ENCODE measurements at regions not wholly inside any gene's neighbourhood (a gene's known extent, or its start where the extent isn't known, plus 50 kb on each side); places are given as distances from the start of the nearest gene placed in this dataset.

DNA sequence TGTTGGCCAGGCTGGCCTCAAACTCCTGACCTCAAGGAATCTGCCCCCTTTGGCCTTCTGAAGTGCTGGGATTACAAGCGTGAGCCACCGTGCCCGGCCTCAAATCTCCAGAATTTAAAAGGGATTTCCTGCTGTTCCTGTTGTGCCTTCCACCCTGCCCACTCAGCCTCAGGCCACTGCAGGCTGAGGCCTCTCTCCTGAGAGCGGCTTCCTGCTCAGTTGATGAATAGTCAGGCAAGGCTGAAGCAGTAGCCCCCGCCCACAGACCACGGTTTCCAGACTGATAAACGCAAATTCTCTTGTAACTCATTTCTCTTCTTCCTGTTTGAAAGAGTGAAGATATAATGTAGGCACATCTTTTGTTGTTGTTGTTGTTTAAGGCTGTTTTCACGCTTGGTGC is 127.0 kb upstream of the PLCXD3 start:
- Mint-ChIP-seq H3K4me3 (no peak overlapping the region), H3K27ac (no peak overlapping the region), H3K4me1 (no peaks in the 10 kb centered on the region), H3K36me3 (ENCODE audit: low read depth) (no peaks in the 10 kb centered on the region), H3K27me3 (no peaks in the 10 kb centered on the region), H3K9me3 (peaks cover 3% of the 10 kb centered on the region)
- POLR2A ChIA-PET = no interaction called here
- TF ChIP-seq, protein P1, sequence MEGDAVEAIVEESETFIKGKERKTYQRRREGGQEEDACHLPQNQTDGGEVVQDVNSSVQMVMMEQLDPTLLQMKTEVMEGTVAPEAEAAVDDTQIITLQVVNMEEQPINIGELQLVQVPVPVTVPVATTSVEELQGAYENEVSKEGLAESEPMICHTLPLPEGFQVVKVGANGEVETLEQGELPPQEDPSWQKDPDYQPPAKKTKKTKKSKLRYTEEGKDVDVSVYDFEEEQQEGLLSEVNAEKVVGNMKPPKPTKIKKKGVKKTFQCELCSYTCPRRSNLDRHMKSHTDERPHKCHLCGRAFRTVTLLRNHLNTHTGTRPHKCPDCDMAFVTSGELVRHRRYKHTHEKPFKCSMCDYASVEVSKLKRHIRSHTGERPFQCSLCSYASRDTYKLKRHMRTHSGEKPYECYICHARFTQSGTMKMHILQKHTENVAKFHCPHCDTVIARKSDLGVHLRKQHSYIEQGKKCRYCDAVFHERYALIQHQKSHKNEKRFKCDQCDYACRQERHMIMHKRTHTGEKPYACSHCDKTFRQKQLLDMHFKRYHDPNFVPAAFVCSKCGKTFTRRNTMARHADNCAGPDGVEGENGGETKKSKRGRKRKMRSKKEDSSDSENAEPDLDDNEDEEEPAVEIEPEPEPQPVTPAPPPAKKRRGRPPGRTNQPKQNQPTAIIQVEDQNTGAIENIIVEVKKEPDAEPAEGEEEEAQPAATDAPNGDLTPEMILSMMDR (IDR thresholded peaks at IDR 0.05) = no peak
- DNase-seq = no peak
- intact Hi-C loops (cut with micrococcal nuclease) = no loop called here
- CTCF ChIA-PET = no interaction called here
- ATAC-seq (ENCODE audit: low read depth) = no peak

DNA sequence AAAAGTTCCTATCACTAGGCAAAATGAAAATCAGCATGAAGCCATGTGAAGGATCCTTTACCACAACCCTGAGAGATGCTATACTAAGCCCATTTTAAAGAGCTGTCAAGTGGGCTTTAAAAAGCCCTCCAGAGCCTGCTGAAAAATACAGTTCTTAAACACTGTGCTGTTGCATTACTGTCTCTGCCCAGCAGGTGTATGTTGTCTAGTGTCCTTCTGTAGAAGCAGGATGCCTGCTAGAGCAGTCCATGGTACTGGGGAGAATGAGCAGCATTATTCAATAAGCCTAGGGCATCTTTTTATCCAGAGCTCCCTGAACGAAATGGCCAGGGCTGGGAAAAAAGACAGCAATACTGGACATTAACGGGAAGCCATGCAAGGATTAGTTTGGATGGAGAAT is 126.2 kb upstream of the PLCXD3 start:
- H3K9me3 Mint-ChIP-seq = no peaks in the 10 kb centered on the region
- no peaks in the 10 kb centered on the region for H3K27me3 Mint-ChIP-seq
- DNase-seq (no peak), ATAC-seq (ENCODE audit: low read depth) (no peak)
- TF ChIP-seq, protein P1 (IDR thresholded peaks at IDR 0.05) = no peak
- no peaks in the 10 kb centered on the region for H3K36me3 Mint-ChIP-seq (ENCODE audit: low read depth)
- ChIA-PET CTCF (no interaction called here), POLR2A (no interaction called here)
- no peak overlapping the region for H3K27ac Mint-ChIP-seq
- no peaks in the 10 kb centered on the region for H3K4me1 Mint-ChIP-seq
- H3K4me3 Mint-ChIP-seq = no peak overlapping the region
- intact Hi-C loops (cut with micrococcal nuclease) = no loop called here

DNA sequence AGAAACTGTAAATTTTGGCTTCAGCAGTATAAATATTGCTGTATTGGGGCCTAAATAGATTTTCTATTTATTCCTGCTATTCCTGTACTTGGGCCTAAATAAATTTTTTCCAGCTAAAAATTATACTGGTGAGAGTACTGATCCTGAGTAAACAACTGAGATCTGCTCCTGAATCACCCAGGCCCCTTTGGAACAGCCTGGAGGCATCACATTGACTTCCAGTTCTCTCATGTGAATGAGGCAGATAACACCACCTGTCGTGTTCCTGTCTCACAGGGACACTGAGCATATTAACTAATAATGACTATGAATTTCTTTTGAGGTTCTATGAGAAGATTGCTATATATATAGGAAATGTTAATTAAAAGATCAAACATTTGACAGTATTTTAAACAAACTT is 119.5 kb upstream of the PLCXD3 start:
- ATAC-seq (ENCODE audit: low read depth) = no peak

DNA sequence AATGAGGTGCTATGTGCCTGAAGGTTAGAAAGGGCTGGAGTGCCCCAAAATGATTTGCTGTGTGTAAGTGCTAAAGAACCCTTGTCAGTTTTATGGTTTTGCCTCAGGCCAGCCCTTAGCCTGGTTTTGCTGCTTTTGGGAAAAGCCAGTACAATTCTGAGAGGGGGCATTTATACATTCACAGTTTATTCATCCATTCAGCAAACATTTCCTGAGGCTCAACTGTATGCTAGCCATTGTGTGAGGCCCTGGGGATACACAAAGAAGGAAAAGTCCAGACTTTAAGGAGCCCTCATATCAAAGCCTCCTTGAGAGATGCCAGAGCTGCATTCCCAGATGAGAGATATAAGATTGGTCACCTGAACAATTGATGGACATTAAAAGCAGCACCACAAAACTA is 115.2 kb upstream of the PLCXD3 start:
- Mint-ChIP-seq H3K27me3 (no peaks in the 10 kb centered on the region), H3K4me3 (no peak overlapping the region), H3K9me3 (no peaks in the 10 kb centered on the region), H3K4me1 (no peaks in the 10 kb centered on the region), H3K27ac (no peak overlapping the region), H3K36me3 (ENCODE audit: low read depth) (no peaks in the 10 kb centered on the region)
- POLR2A ChIA-PET = no interaction called here
- CTCF ChIA-PET = no interaction called here
- intact Hi-C loops (cut with micrococcal nuclease) = no loop called here
- TF ChIP-seq, protein P1 (IDR thresholded peaks at IDR 0.05) = no peak
- DNase-seq (no peak), ATAC-seq (ENCODE audit: low read depth) (no peak)

More for the DNA sequence above, 119.5 kb upstream of the PLCXD3 start:
- ChIA-PET POLR2A (no interaction called here), CTCF (no interaction called here)
- no peaks in the 10 kb centered on the region for H3K27me3 Mint-ChIP-seq
- H3K4me1 Mint-ChIP-seq = no peaks in the 10 kb centered on the region
- H3K36me3 Mint-ChIP-seq (ENCODE audit: low read depth) = no peaks in the 10 kb centered on the region
- H3K9me3 Mint-ChIP-seq = no peaks in the 10 kb centered on the region
- TF ChIP-seq, protein P1 (IDR thresholded peaks at IDR 0.05) = no peak
- DNase-seq = no peak
- H3K4me3 Mint-ChIP-seq = no peak overlapping the region
- intact Hi-C loops (cut with micrococcal nuclease) = no loop called here
- H3K27ac Mint-ChIP-seq = no peak overlapping the region

DNA sequence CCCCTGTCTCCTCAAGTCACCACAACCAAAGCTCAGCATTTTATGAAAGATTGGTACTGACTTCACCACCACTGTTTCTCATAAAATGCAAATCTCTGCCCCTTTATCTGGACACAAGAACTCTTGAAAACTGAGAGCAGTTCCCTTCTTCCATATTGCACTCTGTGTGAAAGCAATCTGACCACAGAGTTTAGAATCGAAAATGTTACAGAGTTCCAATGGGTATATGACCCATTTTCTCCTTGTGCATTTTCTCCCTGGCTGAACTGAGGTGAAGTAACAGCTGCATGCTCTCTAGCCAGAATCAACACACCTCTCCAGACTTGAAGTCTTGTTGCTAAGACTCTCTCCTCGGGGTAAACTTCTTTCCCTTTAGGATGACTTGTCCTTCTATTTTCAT is 111.0 kb upstream of the PLCXD3 start:
- no peak overlapping the region for H3K27ac Mint-ChIP-seq
- TF ChIP-seq, protein P1 (IDR thresholded peaks at IDR 0.05) = no peak
- H3K4me3 Mint-ChIP-seq = no peak overlapping the region
- no peak for DNase-seq
- POLR2A ChIA-PET = no interaction called here
- H3K36me3 Mint-ChIP-seq (ENCODE audit: low read depth) = no peaks in the 10 kb centered on the region
- intact Hi-C loops (cut with micrococcal nuclease) = no loop called here
- ATAC-seq (ENCODE audit: low read depth) = no peak
- no peaks in the 10 kb centered on the region for H3K9me3 Mint-ChIP-seq
- H3K27me3 Mint-ChIP-seq = no peaks in the 10 kb centered on the region
- CTCF ChIA-PET = no interaction called here
- no peaks in the 10 kb centered on the region for H3K4me1 Mint-ChIP-seq
